IPS-18a (cell line): ENCODE measurements at regions not wholly inside any gene's neighbourhood (a gene's known extent, or its start where the extent isn't known, plus 50 kb on each side); places are given as distances from the start of the nearest gene placed in this dataset.
"Not testable (repeated sequence)": the region's sequence is repeated elsewhere in the genome, so short reads cannot be mapped to it uniquely, and the experiment has no call there.

Source experiments
- H3K27ac ChIP-seq: one replicate; pipeline ENCODE4 v1.5.1; 2013; ENCODE audit warnings: low read length
- H3K27me3 ChIP-seq: one replicate; pipeline ENCODE4 v1.6.1; 2013; ENCODE audit warnings: mild to moderate bottlenecking, low read length; ENCODE audit not compliant: control insufficient read depth, insufficient read depth
- H3K36me3 ChIP-seq: one replicate; pipeline ENCODE4 v1.6.1; 2013; ENCODE audit warnings: low read depth, low read length; ENCODE audit not compliant: control insufficient read depth
- H3K4me1 ChIP-seq: one replicate; pipeline ENCODE4 v1.6.1; 2013; ENCODE audit warnings: low read depth, low read length; ENCODE audit not compliant: control insufficient read depth
- H3K4me3 ChIP-seq: one replicate; pipeline ENCODE4 v1.5.1; 2013; ENCODE audit warnings: low read length
- H3K9ac ChIP-seq: one replicate; pipeline ENCODE4 v1.6.1; 2013; ENCODE audit warnings: mild to moderate bottlenecking, low read length, moderate library complexity
- H3K9me3 ChIP-seq: one replicate; pipeline ENCODE4 v1.6.1; 2013; ENCODE audit warnings: low read depth, low read length; ENCODE audit not compliant: control insufficient read depth

- H3K4me1 ChIP-seq: peaks cover 5% of the 10 kb centered on the region
- no peaks in the 10 kb centered on the region for H3K36me3 ChIP-seq
- H3K27ac ChIP-seq: no peak overlapping the region
- no peaks in the 10 kb centered on the region for H3K9me3 ChIP-seq
- H3K27me3 ChIP-seq: no peaks in the 10 kb centered on the region
- no peak overlapping the region for H3K9ac ChIP-seq
- no peak overlapping the region for H3K4me3 ChIP-seq
Observed at GRCh38 chr7:79664884-79665676, 211.6 kb upstream of the MAGI2 start.

- Histone ChIP-seq H3K27ac (no peak overlapping the region), H3K9me3 (no peaks in the 10 kb centered on the region), H3K9ac (no peak overlapping the region), H3K4me3 (no peak overlapping the region), H3K27me3 (no peaks in the 10 kb centered on the region), H3K36me3 (no peaks in the 10 kb centered on the region), H3K4me1 (no peaks in the 10 kb centered on the region)
Observed at GRCh38 chr7:79658304-79658703, 204.8 kb upstream of the MAGI2 start.

- H3K36me3 ChIP-seq: no peaks in the 10 kb centered on the region
Observed at GRCh38 chr7:79653136-79653631, 199.7 kb upstream of the MAGI2 start.

GRCh38 chr7:79652619-79653018 is 199.2 kb upstream of the MAGI2 start:
- Histone ChIP-seq H3K27ac (no peak overlapping the region), H3K36me3 (no peaks in the 10 kb centered on the region), H3K27me3 (no peaks in the 10 kb centered on the region), H3K9ac (no peak overlapping the region), H3K4me1 (no peaks in the 10 kb centered on the region), H3K9me3 (no peaks in the 10 kb centered on the region), H3K4me3 (no peak overlapping the region)

More at GRCh38 chr7:79653136-79653631, 199.7 kb upstream of the MAGI2 start:
- Histone ChIP-seq H3K27me3 (no peaks in the 10 kb centered on the region), H3K27ac (no peak overlapping the region), H3K4me3 (no peak overlapping the region), H3K9me3 (no peaks in the 10 kb centered on the region), H3K9ac (no peak overlapping the region), H3K4me1 (no peaks in the 10 kb centered on the region)

- no peaks in the 10 kb centered on the region for H3K27me3 ChIP-seq
- peaks cover 6% of the 10 kb centered on the region for H3K4me1 ChIP-seq
- H3K36me3 ChIP-seq: no peaks in the 10 kb centered on the region
- no peak overlapping the region for H3K9ac ChIP-seq
- H3K9me3 ChIP-seq: no peaks in the 10 kb centered on the region
- no peak overlapping the region for H3K4me3 ChIP-seq
- H3K27ac ChIP-seq: no peak overlapping the region
Observed at GRCh38 chr7:79647711-79648110, 194.2 kb upstream of the MAGI2 start.

- Histone ChIP-seq H3K27me3 (no peaks in the 10 kb centered on the region), H3K9me3 (no peaks in the 10 kb centered on the region), H3K4me3 (no peak overlapping the region), H3K36me3 (no peaks in the 10 kb centered on the region), H3K9ac (no peak overlapping the region), H3K4me1 (peaks cover 6% of the 10 kb centered on the region), H3K27ac (no peak overlapping the region)
Observed at GRCh38 chr7:79646278-79646677, 192.8 kb upstream of the MAGI2 start.

- no peaks in the 10 kb centered on the region for H3K9me3 ChIP-seq
- H3K27ac ChIP-seq: no peak overlapping the region
- no peaks in the 10 kb centered on the region for H3K27me3 ChIP-seq
- H3K36me3 ChIP-seq: no peaks in the 10 kb centered on the region
- H3K9ac ChIP-seq: no peak overlapping the region
- peaks cover 3% of the 10 kb centered on the region for H3K4me1 ChIP-seq
- H3K4me3 ChIP-seq: no peak overlapping the region
Observed at GRCh38 chr7:79636849-79637248, 183.4 kb upstream of the MAGI2 start.

- H3K4me1 ChIP-seq, H3K36me3 ChIP-seq, H3K9me3 ChIP-seq, H3K4me3 ChIP-seq, H3K27me3 ChIP-seq, H3K27ac ChIP-seq, H3K9ac ChIP-seq: not testable (repeated sequence)
Observed at GRCh38 chr7:79625921-79626320, 172.5 kb upstream of the MAGI2 start.

GRCh38 chr7:79624336-79624735 is 170.9 kb upstream of the MAGI2 start:
- no peaks in the 10 kb centered on the region for H3K9me3 ChIP-seq
- H3K4me1 ChIP-seq: no peaks in the 10 kb centered on the region
- no peaks in the 10 kb centered on the region for H3K27me3 ChIP-seq
- H3K4me3 ChIP-seq: no peak overlapping the region
- no peak overlapping the region for H3K27ac ChIP-seq
- H3K9ac ChIP-seq: no peak overlapping the region
- H3K36me3 ChIP-seq: no peaks in the 10 kb centered on the region

- no peak overlapping the region for H3K27ac ChIP-seq
- H3K4me1 ChIP-seq: no peaks in the 10 kb centered on the region
- H3K9me3 ChIP-seq: no peaks in the 10 kb centered on the region
- no peaks in the 10 kb centered on the region for H3K27me3 ChIP-seq
- H3K36me3 ChIP-seq: no peaks in the 10 kb centered on the region
- H3K4me3 ChIP-seq: no peak overlapping the region
- no peak overlapping the region for H3K9ac ChIP-seq
Observed at GRCh38 chr7:79622781-79623180, 169.3 kb upstream of the MAGI2 start.

- Histone ChIP-seq H3K27ac (no peak overlapping the region), H3K4me1 (no peaks in the 10 kb centered on the region), H3K4me3 (no peak overlapping the region), H3K27me3 (no peaks in the 10 kb centered on the region), H3K36me3 (no peaks in the 10 kb centered on the region), H3K9me3 (no peaks in the 10 kb centered on the region), H3K9ac (no peak overlapping the region)
Observed at GRCh38 chr7:79620291-79620690, 166.8 kb upstream of the MAGI2 start.

- no peaks in the 10 kb centered on the region for H3K9me3 ChIP-seq
- no peaks in the 10 kb centered on the region for H3K36me3 ChIP-seq
- H3K27me3 ChIP-seq: no peaks in the 10 kb centered on the region
- no peak overlapping the region for H3K4me3 ChIP-seq
- no peak overlapping the region for H3K9ac ChIP-seq
- no peak overlapping the region for H3K27ac ChIP-seq
- no peaks in the 10 kb centered on the region for H3K4me1 ChIP-seq
Observed at GRCh38 chr7:79619216-79619615, 165.7 kb upstream of the MAGI2 start.
